CD4-positive, alpha-beta T cell (primary cell): ENCODE measurements at regions not wholly inside any gene's neighbourhood (a gene's known extent, or its start where the extent isn't known, plus 50 kb on each side); places are given as distances from the start of the nearest gene placed in this dataset.

Experiments used
- ATAC-seq: fragments of 200-7000 bp; cut with Tn5 transposase; one replicate; pipeline ENCODE4 v1.10.0; 2022; ENCODE audit warnings: mild to moderate bottlenecking; ENCODE audit not compliant: poor library complexity
- CTCF ChIA-PET: fragments of 350-600 bp; sonication (Branson Sonifier 250); formaldehyde crosslinking; loops from one replicate; lab custom pipeline; 2021; ENCODE audit warnings: antibody characterized with exemption, inconsistent platforms; lab: Charles Lee
- POLR2A ChIA-PET: fragments of 350-600 bp; sonication (Branson Sonifier 250); formaldehyde crosslinking; loops from one replicate; lab custom pipeline; 2021; ENCODE audit warnings: antibody characterized with exemption, inconsistent platforms; lab: Charles Lee
- DNase-seq, 14 experiments: peaks; one replicate each; pipeline ENCODE4 v3.0.0-alpha.2; 2013 to 2020; ENCODE audit warnings: mixed read lengths in 2 of 14
- H3K27ac ChIP-seq, 2 donors: one replicate each; pipeline versions ENCODE4 v1.5.1 to v1.7.0; 2013; ENCODE audit warnings: low read length in 2 of 2, low read depth in 1 of 2, mild to moderate bottlenecking in 1 of 2
- H3K27me3 ChIP-seq, 2 experiments: 1 replicate in 1 of 2; 2 replicates in 1 of 2; pipeline versions ENCODE4 v1.6.1 to v1.7.0; 2013; ENCODE audit warnings: low read length in 2 of 2, control low read depth in 1 of 2, mild to moderate bottlenecking in 1 of 2, moderate library complexity in 1 of 2; ENCODE audit not compliant: insufficient read depth in 2 of 2, control insufficient read depth in 1 of 2
- H3K36me3 ChIP-seq: one replicate; pipeline ENCODE4 v1.6.1; 2013; ENCODE audit warnings: low read length, control low read depth; ENCODE audit not compliant: insufficient read depth
- H3K4me1 ChIP-seq: one replicate; pipeline ENCODE4 v1.6.1; 2013; ENCODE audit warnings: low read length, control low read depth; ENCODE audit not compliant: insufficient read depth
- H3K4me3 ChIP-seq: one replicate; pipeline ENCODE4 v1.5.1; 2013; ENCODE audit warnings: mild to moderate bottlenecking, low read length, moderate library complexity
- H3K9me3 ChIP-seq, 2 experiments: 1 replicate in 1 of 2; 2 replicates in 1 of 2; pipeline versions ENCODE4 v1.6.1 to v1.7.0; 2013; ENCODE audit warnings: low read length in 2 of 2, mild to moderate bottlenecking in 2 of 2, control low read depth in 1 of 2, moderate library complexity in 1 of 2; ENCODE audit not compliant: control insufficient read depth in 1 of 2, insufficient read depth in 1 of 2
- H3K27ac Mint-ChIP-seq: one replicate; pipeline ENCODE4 v1.8.0; 2020; ENCODE audit warnings: mixed read lengths
- H3K27me3 Mint-ChIP-seq: one replicate; pipeline ENCODE4 v1.8.0; 2021; ENCODE audit warnings: mixed read lengths
- H3K36me3 Mint-ChIP-seq: one replicate; pipeline ENCODE4 v1.8.0; 2021; ENCODE audit warnings: low read depth, mixed read lengths
- H3K4me1 Mint-ChIP-seq: one replicate; pipeline ENCODE4 v1.8.0; 2021; ENCODE audit warnings: low read depth, mixed read lengths
- H3K4me3 Mint-ChIP-seq: one replicate; pipeline ENCODE4 v1.8.0; 2020; ENCODE audit warnings: mild to moderate bottlenecking, mixed read lengths
- H3K9me3 Mint-ChIP-seq: one replicate; pipeline ENCODE4 v1.8.0; 2020; ENCODE audit warnings: mixed read lengths
- CTCF ChIP-seq: fragments of 200-600 bp; IDR thresholded peaks from one replicate; pipeline ENCODE4 v1.8.0; 2022; ENCODE audit warnings: antibody characterized with exemption, mild to moderate bottlenecking
- intact Hi-C, 2 experiments: fragments of 100-400 bp; cut with DNase I in 1 of 2; cut with micrococcal nuclease in 1 of 2; formaldehyde crosslinking; loops; one replicate each; pipeline versions ENCODE4 v1.15.1 to v1.9.0; 2023 to 2025; cut with DNase I, micrococcal nuclease

GRCh38 chr4:178958725-178959440, 1516.6 kb upstream of the AGA start:
- peaks cover 0 to 19% of the 10 kb centered on the region in 2 experiments for H3K9me3 ChIP-seq
- Mint-ChIP-seq H3K4me1 (no peaks in the 10 kb centered on the region), H3K9me3 (peaks cover 7% of the 10 kb centered on the region), H3K4me3 (no peak overlapping the region), H3K27me3 (no peaks in the 10 kb centered on the region), H3K36me3 (no peaks in the 10 kb centered on the region), H3K27ac (no peak overlapping the region)
- POLR2A ChIA-PET: no interaction called here
- no peak for DNase-seq
- H3K4me1 ChIP-seq: no peaks in the 10 kb centered on the region
- no peak overlapping the region for H3K27ac ChIP-seq
- no peak for TF ChIP-seq CTCF
- H3K36me3 ChIP-seq: no peaks in the 10 kb centered on the region
- H3K4me3 ChIP-seq: no peak overlapping the region
- intact Hi-C loops: no loop called here
- CTCF ChIA-PET: no interaction called here
- no peak for ATAC-seq
- no peaks in the 10 kb centered on the region for H3K27me3 ChIP-seq

GRCh38 chr4:178963446-178964045, 1521.3 kb upstream of the AGA start:
- intact Hi-C loops: no loop called here
- H3K27ac Mint-ChIP-seq: no peak overlapping the region
- no peak overlapping the region for H3K4me3 Mint-ChIP-seq
- no peaks in the 10 kb centered on the region for H3K36me3 Mint-ChIP-seq
- CTCF ChIA-PET: no interaction called here
- Histone ChIP-seq H3K4me3 (no peak overlapping the region), H3K9me3 (peaks cover 0 to 9% of the 10 kb centered on the region in 2 experiments), H3K27ac (no peak overlapping the region), H3K36me3 (no peaks in the 10 kb centered on the region), H3K27me3 (no peaks in the 10 kb centered on the region), H3K4me1 (no peaks in the 10 kb centered on the region)
- ATAC-seq (no peak), DNase-seq (no peak)
- TF ChIP-seq CTCF: no peak
- no peaks in the 10 kb centered on the region for H3K4me1 Mint-ChIP-seq
- POLR2A ChIA-PET: no interaction called here
- no peaks in the 10 kb centered on the region for H3K27me3 Mint-ChIP-seq
- H3K9me3 Mint-ChIP-seq: peaks cover 4% of the 10 kb centered on the region

- Mint-ChIP-seq H3K9me3 (peaks cover 7% of the 10 kb centered on the region), H3K4me1 (no peaks in the 10 kb centered on the region), H3K4me3 (no peak overlapping the region), H3K27me3 (no peaks in the 10 kb centered on the region), H3K27ac (no peak overlapping the region), H3K36me3 (no peaks in the 10 kb centered on the region)
- ChIA-PET POLR2A (no interaction called here), CTCF (no interaction called here)
- Histone ChIP-seq H3K9me3 (peaks cover 0 to 9% of the 10 kb centered on the region in 2 experiments), H3K4me1 (no peaks in the 10 kb centered on the region), H3K36me3 (no peaks in the 10 kb centered on the region), H3K4me3 (no peak overlapping the region), H3K27me3 (no peaks in the 10 kb centered on the region), H3K27ac (no peak overlapping the region)
- TF ChIP-seq CTCF: no peak
- DNase-seq (no peak), ATAC-seq (no peak)
- intact Hi-C loops: no loop called here
These were observed 1524.4 kb upstream of the AGA start for GRCh38 chr4:178966644-178967043.
